OCI-LY7 (cell line): ENCODE measurements at regions not wholly inside any gene's neighbourhood (a gene's known extent, or its start where the extent isn't known, plus 50 kb on each side); places are given as distances from the start of the nearest gene placed in this dataset.
"Not testable (repeated sequence)": the region's sequence is repeated elsewhere in the genome, so short reads cannot be mapped to it uniquely, and the experiment has no call there.

Source experiments
- CTCF ChIP-seq: fragments of 200-600 bp; sonication (generic); conservative IDR thresholded peaks from 2 replicates; pipeline ENCODE4 v1.5.1; 2014; ENCODE audit warnings: mild to moderate bottlenecking, antibody characterized with exemption, low read length, moderate library complexity, mixed read lengths
- EZH2phosphoT487 ChIP-seq: fragments of 200-600 bp; sonication (generic); IDR thresholded peaks from 2 replicates; pipeline ENCODE4 v1.6.1; 2018; ENCODE audit warnings: low read depth, borderline replicate concordance, mild to moderate bottlenecking, mixed run types, antibody characterized with exemption, low read length, moderate library complexity, mixed read lengths

- not testable (repeated sequence) for TF ChIP-seq CTCF, EZH2phosphoT487
These were observed 69.6 kb upstream of the NBPF26 start for GRCh38 chr1:120654114-120654513.
